ENCODE measurements at regions not wholly inside any gene's neighbourhood (a gene's known extent, or its start where the extent isn't known, plus 50 kb on each side); places are given as distances from the start of the nearest gene placed in this dataset.

- TF ChIP-seq CTCF (IDR thresholded peaks at IDR 0.05 in 2 of 3, conservative IDR thresholded peaks at IDR 0.05 in 1 of 3; ENCODE audit: borderline replicate concordance in 1 of 3, insufficient read depth in 1 of 3, low read depth in 2 of 3, low read length in 2 of 3) (no peak), ELF1 (IDR thresholded peaks at IDR 0.05; ENCODE audit: borderline replicate concordance, low read depth) (no peak), REST (IDR thresholded peaks at IDR 0.05; ENCODE audit: low read depth) (no peak), EZH2phosphoT487 (IDR thresholded peaks at IDR 0.05; ENCODE audit: borderline replicate concordance) (no peak), ATF3 (IDR thresholded peaks at IDR 0.05) (no peak), POLR2A (IDR thresholded peaks at IDR 0.05; ENCODE audit: borderline replicate concordance, extremely low read depth, insufficient read depth, insufficient read length) (no peak), CEBPB (IDR thresholded peaks at IDR 0.05; ENCODE audit: low read depth) (no peak)
Observed at GRCh38 chr6:113805811-113806495, 51.2 kb upstream of the MARCKS start.
